ENCODE measurements at regions not wholly inside any gene's neighbourhood (a gene's known extent, or its start where the extent isn't known, plus 50 kb on each side); places are given as distances from the start of the nearest gene placed in this dataset.

DNA sequence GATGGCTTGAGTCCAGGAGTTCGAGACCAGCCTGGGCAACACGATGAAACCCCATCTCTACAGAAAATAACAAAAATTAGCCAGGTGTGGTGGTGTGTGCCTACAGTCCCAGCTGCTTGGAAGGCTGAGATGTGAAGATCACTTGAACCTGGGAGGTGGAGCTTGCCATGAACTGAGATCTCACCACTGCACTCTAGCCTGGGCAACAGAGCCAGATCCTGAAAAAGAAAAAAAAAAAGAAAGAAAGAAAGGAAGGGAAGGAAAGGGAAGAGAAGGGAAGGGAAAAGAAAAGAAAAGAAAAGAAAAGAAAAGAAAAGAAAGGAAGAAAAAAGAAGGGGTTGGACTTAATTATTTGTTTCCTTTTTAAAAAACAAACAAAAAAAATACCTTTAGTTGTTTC is 764.2 kb downstream of the IRX1 start:
- DNase-seq, result no peak

DNA sequence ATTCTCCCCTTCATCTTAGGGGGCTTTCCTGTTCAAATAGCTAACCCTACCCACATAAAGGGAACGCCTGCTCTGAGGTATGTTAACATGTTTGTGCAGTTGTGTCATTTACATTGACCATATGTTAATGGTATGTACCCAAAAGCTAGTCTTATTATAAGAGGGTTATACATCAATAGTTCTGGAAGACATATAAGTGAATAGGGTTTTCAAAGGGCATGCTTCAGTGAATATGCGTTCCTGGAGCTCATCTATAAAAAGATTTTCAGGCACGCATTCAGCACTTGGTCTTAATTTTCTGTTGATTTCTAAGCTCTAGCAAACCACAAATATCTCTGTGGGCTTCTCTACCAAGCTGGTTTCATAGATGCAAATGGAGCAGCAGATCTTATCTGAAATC is 766.1 kb downstream of the IRX1 start:
- no peak for DNase-seq

DNA sequence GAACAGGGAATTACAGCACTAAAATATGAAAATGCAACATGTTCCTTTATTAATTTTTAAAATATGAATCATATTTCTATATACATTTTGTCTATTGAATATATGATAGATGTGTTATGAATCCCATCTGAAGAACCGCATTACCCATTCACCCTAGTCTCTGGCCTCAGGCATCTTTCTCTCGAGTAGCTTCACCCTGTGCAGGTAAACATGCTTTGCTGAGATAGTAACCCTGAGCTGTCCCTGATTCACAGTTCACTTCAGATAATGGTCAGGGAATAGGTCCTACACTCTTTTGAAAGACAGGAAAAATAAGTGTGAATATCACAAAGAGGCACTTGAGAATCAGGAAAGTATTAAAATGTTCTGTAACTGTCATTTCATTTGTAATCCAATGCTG is 766.8 kb downstream of the IRX1 start:
- no peak for DNase-seq

DNA sequence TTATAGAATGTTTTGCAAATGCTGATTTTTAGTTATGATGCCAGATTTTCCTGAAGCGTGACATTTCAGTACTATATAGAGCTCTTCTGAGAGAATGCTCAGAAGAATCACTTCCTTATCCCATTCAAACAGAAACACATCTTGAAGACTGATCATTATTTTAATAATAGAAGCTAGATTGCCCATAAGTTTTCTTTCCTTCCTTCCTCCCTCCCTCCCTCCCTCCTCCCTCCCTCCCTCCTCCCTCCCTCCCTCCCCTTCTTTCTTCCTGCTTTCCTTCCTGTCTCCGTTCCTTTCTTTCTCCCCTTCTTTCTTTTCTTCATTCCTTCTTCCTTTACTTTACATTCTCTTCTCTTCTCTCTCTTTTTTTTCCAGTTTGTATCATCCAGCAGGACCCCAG is 767.4 kb downstream of the IRX1 start:
- no peak for DNase-seq

DNA sequence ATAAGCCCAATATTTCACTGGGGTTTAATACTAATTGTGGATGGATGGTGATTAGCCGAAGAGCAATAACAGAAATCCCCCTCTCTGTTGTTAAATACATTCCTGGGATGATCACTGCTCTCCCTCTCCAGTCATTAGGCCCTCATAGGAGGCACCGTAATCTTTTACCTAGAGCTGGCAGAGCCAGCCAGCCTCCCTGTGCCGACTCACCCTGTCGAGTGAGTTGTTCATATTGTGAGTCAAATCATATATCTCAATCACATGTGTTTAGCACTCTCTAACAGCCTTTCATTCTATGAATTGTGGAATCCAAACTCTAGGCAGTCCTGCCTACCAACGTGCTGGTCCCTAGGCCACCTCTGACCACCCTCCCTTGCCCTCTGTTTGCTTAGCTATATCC is 771.0 kb downstream of the IRX1 start:
- DNase-seq, result no peak

DNA sequence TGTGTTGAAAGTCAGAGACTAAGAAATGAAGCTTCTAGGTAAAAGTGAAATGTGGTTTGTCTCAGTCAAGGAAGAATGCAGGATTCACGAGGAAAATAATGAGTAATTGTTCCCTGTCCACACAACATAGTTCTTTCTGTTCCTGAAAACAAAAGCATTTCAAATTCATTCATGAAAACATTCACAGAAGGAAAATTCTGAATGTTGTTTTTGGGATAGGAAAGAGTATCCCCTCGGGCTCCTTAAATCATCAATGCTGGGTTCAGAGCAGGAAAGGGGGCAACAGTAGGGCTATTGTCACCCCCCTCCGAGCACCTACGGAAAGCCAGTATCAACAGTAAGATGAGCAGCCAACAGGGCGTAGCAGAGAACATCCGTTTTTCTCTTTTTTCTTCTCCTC is 769.9 kb upstream of the ADAMTS16 start:
- DNase-seq, result no peak

DNA sequence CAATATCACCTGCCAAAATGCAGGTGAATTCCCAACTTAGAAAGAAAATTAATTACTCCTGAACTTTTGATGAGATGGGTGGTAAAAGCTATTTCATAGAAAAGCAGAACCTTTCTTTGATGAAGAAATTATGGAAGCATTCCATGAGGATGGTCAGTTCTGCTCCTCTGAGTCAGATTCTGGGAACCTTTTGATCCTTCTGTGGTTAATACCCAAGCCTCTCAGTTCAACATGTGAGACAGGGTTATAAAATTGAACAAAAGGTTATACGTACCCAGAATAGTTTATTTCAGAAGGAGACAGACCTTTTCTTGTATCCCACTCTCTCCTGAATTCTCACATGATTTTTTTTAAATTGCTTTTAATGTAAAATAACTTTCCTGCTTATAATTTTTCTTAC is 767.6 kb upstream of the ADAMTS16 start:
- DNase-seq, result no peak

DNA sequence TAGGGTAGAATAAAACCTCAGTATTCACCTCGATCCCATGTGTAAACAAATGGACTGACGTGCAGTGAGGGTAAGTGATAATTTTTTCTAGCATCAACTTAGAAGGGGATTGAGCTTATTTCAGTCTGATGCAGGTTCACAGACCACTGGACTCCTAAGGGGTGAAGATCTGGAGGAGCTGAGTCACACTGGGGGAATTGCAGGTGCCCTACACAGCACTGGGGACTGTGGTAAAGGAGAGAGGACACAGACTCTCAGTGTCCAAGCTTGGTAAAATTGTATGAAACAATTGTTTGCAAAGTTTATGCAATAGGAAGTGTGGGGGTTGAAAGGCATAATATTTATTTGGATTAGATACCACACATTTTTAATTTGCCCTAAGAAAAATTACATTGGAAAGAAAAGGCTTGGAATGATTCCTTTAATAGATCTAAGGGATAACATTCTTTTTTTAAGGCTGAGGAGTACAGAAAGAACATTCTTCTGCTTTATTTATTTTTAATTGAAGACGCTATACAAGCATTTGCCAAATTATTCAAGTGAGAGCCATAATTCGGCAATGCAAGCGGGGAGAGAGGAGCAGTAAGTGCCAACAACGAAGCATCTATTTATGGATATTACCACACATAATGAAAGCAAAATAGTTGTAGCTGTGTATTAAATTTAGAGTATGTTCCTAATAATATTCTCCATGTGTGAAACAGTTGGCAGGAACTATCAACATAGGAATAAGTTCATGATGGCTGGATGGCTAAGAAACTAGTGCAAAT is 766.9 kb upstream of the ADAMTS16 start:
- DNase-seq, result no peak

DNA sequence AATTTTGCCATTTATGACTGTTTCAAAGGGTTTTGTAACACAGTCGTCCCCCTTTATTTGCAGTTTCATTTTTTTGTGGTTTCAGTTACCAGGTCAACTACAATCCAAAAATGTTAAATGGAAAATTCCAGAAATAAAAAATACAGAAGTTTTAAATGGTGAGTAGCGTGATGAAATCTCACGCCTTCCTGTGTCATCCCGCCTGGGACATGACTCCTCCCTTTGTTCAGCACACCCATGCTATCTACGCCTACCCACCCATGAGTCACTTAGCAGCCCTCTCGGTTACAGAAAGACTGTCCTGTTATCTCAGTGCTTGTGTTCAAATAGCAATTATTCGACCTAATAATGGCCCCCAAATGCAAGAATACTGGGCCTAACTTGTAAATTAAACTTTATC is 765.3 kb upstream of the ADAMTS16 start:
- no peak for DNase-seq

DNA sequence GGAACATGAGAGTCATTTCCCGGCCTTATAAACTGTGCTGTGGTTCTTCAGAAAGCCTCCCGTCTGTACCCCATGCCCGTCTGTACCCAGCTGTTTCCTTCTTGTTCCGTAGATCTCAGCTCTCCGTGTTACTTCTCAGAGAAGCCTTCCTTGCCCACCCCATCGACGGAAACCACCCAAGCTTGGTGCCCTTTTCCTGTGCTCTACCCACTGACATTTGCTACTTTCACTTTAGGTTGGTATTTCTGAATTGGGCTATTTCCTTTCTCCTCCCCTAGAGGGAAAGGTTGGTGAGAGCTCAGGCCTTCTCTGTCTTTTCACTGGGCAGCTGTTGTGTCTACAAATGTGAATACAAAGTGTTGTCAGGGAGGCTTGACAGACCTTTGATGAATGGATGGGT is 764.5 kb upstream of the ADAMTS16 start:
- no peak for DNase-seq

DNA sequence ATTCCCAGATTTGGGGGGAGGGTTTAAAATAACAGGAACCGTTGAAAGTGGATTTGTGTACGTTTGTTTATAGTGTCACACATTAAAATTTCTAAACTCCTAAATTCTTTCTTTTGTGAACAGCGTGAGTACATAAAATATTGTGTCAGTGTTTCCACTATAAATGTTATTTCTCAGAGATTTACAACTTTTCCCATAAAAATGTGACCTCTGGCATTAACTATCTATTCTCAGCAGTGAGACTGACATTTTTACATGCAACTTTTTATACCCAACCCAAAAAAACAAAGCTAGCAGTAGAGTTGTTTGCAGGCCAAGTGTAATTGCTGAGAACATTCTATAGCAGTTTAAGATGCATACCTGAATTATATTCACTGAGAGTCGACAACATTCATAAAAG is 757.0 kb upstream of the ADAMTS16 start:
- no peak for DNase-seq

DNA sequence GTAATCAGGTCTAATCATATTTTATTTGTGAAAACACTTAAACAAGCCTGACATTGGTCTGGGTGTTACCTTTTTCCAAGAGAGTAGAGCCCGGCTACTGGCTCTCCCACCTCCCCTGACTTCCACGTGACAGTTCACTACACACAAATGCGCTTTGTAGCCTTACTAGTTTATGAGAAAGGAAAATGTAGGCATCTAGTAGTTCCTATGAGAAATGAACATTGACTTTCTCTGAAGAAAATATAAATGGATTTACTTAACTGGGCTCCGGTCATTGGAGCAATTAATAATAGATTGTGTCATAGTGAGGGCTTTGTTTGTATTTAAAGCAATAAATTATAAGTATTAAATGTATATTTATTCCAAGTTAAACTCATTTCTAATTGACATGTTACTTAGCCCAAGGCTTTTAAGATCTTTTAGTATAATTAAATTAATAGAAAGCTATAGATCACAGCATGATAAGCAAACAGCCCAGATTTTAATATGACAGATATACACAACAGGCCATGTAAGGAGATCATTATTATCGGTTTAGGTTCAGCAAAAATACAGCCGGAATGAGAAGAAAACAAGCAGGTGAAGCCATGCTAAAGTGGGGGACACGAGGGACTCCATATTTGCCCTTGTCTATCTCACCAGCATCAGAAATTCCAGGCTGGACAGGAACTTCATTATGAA is 756.5 kb upstream of the ADAMTS16 start:
- DNase-seq, result no peak

DNA sequence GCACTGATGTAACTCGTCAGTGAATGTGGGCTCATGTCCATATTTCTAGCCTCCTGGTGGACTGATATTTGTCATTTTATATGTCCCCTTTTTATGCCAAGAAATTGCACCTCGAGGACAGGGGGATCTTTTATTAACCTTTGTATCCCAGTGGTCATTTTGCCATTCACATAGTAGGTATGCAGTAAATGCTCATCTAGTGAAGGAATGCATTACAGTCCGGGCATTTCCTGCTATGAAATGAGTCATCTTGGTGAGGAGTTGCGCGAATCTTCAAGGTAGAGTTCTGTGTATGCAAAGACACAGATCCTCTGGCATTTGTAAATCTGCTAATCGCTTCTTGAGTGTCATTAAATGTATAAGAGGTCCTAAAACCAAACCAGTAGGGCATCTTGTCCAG is 755.5 kb upstream of the ADAMTS16 start:
- no peak for DNase-seq

DNA sequence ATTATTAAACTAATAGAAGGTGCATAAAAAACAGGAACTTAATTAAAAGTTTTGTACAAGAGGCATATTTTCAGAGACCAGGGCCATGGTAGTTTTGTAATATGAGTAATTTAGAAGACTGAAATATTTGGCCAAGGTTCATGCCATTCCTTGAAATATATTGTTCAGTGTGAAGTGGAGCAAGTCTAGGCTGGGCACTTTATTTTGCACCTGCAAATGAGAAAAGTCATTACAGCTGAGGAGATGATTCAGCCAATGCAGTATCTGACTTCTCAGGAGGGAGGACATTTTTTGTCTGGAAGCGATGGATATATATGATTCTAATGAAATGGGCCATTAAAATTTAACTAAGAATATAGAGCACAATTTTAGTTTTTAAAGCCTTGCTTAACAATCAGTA is 754.0 kb upstream of the ADAMTS16 start:
- no peak for DNase-seq

DNA sequence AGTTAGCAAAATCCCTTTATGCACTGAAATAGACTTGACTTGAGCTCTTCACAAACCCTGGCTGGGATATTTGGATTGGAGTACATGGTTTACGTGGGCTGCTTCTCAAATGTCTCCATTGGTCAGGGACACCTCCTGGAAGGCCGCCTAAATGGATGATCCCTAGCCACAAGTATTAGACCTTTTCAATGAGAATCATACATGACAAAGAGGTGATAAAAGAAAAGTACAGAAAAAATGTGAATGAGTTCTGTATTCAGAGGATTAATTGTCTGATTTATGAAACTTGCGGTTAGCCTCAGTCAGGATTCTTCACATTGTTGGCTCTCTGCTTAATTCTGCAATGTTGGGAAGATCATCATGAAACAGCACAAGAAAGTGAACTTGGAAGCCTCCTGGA is 752.8 kb upstream of the ADAMTS16 start:
- DNase-seq, result no peak

DNA sequence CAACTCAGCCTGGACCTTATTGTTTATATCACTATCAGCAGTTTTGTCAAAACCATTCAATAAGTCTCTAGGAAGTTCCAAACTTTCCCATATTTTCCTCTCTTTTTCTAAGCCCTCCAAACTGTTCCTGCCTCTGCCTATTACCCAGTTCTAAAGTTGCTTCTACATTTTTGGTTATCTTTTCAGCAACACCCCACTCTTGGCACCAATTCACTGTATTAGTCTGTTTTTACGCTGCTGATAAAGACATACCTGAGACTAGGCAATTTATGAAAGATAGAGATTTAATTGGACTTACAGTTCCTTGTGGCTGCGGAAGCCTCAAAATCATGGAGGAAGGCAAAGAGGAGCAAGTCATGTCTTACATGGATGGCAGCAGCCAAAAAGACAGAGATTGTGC is 744.4 kb upstream of the ADAMTS16 start:
- DNase-seq, result no peak

DNA sequence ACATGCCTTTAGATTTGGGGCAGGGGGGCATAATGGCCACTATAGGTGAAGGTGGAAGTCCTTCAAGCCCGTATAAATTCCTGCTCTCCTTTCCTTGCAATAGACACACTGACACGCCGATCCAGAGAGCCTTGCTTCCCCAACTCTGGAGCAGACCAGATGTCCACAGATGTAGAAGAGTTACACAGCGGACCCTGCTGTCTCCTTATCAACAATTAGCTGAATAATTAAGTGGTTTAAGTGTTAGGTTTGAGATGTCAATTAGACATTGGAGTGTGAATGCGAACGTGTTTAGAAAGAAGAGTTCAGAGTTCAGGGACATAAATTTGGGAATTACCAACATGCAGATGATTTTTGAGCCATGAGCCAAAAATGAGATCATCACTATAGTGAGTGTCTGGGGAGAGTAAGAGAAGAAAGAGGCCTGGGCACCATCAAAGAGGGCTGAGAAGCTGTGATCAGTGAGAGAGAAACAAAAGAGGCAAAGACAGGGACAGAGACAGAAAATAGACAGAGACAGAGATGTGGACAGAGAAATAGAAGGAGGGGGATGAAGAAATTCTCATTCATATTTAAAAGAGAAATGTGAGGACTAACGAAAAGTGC is 734.4 kb upstream of the ADAMTS16 start:
- no peak for DNase-seq

DNA sequence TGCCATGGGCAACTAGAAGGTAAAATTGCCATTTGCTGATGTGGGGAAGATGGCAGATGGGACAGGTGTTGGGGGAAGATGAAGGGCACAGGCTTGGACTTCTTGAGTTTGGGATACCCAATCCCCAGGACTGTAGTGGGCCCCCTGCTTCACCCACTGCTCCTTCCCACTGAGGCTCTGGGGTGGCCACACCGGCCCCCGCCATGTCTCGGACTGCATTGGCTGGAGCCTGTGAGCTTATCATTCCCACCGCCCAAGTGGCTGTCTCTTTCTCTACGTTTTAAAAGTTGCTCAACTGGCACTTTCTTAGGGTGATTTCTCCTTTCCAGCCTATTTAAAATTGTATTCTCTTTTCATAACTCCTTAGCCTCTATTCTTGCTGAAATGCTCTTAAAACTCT is 730.0 kb upstream of the ADAMTS16 start:
- no peak for DNase-seq

DNA sequence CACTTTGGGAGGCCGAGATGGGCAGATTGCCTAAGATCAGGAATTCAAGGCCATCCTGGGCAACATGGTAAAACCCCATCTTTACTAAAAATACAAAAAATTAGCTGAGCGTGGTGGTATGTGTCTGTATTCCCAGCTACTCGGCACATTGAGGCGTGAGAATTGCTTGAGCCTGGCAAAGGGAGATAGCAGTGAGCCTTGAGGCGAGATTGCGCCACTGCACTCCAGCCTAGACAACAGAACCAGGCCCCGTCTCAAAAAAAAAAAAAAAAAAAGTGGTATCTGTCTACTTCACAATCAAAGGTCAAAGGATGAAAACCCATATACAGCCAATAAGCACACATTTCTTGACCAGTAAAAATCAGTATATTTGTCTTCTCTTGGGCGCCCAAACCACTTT is 728.5 kb upstream of the ADAMTS16 start:
- DNase-seq, result no peak

DNA sequence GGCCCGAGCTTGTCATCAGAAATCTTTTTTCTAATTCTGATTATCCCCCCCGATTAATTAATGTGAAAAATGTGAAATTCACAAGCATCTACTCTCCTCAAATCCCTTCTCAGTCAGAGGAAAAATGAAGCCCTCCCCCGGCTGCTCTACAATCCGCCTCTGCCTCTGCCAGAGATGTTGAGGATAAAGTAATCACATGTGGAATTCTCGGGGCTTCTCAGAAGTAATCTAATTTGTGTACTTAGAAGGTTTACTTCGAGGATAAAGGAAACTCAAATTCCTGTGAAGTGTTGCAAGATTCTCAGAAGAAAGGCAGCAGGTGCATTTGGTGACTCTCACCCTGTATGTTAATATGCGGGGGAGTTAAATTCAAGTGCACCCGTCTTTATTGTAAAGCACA is 726.1 kb upstream of the ADAMTS16 start:
- DNase-seq, result no peak

DNA sequence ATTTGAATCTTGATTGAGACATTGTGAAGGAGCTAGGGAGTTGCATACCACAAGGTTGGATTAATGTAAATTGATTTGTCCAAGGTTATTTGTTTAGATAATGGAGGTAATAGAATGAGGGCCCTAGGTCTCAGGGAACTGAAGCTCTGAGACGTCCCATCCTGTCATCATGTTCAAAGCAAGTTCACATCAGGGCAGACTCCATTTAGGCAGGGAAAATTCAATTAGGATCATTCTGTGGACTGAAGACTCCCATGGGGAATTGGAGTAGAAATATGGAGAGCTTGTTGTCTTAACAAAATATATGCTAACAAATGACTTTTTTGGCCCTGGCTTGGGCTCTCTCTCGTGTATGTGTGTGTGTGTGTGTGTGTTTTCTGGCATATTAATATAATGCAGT is 722.0 kb upstream of the ADAMTS16 start:
- DNase-seq, result no peak

DNA sequence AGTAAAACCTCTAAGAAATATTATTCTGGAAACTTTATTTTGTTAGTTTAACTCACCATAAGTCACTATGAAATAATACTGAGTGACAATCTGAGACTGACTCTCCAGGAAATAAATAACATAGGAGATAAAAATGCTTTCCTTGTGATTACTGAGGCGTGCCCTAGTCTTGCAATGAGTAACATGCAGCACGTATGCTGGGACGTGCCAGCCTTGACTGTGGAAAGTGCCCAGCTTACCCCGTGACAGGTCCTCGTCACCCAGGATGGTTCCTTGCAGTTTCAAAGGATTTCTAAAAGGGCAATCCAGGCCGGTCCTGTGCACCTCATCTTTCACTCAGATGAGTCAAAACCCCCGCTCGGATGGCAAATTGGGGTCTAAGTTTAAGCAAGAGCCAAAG is 720.8 kb upstream of the ADAMTS16 start:
- DNase-seq, result no peak

DNA sequence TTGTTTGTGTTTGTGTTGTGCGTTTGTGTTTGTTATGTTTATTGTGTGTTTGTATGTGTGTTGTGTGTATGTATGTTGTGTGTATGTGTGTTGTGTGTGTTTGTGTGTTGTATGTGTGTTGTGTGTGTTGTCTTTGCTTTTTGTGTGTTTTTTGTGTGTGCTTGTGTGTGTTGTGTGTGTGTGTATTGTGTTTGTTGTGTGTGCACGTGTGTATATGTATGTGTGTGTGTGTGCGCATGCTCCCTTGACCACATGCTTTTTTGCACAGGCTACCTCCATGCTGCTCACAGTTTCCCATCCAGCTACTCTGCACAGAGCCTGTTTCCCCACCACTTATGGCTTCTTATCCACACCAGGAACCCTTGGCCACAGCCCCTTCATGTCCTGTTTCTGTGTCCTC is 720.0 kb upstream of the ADAMTS16 start:
- no peak for DNase-seq

DNA sequence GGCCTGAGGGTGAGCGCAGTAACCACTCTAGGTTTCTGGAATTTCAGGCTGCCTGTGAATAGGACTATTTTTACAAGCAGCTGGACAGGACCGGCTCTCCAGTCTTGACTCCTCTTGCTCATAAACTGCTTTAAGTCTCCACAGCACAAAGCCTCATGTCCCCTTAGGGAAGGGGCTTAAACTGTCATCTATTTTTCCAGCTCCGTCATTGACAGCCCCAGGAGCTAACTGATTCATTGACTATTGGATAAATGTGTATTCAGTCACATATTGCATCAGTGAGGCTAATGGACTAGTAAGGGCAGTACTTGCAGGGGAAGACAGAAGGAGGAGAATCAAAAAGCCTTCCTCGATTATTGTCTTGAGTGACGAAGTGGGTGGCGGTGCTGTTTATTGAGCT is 719.4 kb upstream of the ADAMTS16 start:
- no peak for DNase-seq

DNA sequence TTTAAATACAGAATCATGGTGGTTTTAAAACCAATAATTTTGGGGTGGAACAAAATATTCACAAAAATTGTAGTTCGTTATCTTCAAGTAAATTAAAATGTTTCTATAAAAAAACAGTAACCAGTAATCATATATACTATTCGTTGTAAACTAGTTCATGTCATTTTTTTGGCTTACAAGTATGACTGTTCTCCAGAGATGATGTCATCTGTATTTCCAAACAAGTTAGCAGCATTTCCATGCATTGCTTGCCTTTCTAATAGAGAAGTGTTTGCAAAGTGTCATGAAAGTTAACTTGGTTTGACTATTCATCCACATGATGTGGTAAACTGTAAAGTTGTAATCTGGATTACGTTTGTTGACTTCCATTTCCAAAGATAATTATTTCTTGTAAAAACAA is 717.9 kb upstream of the ADAMTS16 start:
- no peak for DNase-seq
